ENCODE measurements at regions not wholly inside any gene's neighbourhood (a gene's known extent, or its start where the extent isn't known, plus 50 kb on each side); places are given as distances from the start of the nearest gene placed in this dataset.
"Not testable (repeated sequence)": the region's sequence is repeated elsewhere in the genome, so short reads cannot be mapped to it uniquely, and the experiment has no call there.

DNA sequence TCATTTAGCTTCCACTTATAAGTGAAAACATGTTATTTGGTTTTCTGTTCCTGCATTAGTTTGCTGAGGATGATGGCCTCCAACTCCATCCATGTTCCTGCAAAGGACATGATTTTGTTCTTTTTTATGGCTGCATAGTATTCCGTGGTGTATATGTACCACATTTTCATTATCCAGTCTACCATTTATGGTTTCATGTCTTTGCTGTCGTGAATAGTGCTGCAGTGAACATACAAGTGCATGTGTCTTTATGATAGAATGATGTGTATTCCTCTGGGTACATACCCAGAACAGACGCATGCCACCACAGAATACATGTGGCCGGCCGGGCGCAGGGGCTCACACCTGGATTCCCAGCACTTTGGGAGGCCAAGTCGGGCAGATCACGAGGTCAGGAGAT lies 247.7 kb upstream of the SULF2 start:
- TF ChIP-seq, protein P1, sequence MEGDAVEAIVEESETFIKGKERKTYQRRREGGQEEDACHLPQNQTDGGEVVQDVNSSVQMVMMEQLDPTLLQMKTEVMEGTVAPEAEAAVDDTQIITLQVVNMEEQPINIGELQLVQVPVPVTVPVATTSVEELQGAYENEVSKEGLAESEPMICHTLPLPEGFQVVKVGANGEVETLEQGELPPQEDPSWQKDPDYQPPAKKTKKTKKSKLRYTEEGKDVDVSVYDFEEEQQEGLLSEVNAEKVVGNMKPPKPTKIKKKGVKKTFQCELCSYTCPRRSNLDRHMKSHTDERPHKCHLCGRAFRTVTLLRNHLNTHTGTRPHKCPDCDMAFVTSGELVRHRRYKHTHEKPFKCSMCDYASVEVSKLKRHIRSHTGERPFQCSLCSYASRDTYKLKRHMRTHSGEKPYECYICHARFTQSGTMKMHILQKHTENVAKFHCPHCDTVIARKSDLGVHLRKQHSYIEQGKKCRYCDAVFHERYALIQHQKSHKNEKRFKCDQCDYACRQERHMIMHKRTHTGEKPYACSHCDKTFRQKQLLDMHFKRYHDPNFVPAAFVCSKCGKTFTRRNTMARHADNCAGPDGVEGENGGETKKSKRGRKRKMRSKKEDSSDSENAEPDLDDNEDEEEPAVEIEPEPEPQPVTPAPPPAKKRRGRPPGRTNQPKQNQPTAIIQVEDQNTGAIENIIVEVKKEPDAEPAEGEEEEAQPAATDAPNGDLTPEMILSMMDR (IDR thresholded peaks at IDR 0.05): not testable (repeated sequence)
- TF ChIP-seq POLR2A (IDR thresholded peaks at IDR 0.05): not testable (repeated sequence)

Measured in esophagus squamous epithelium (tissue), 4 donors.